K562 (cell line): ENCODE measurements at regions not wholly inside any gene's neighbourhood (a gene's known extent, or its start where the extent isn't known, plus 50 kb on each side); places are given as distances from the start of the nearest gene placed in this dataset.

Source experiments
- ATF7 ChIP-seq: fragments of 450-650 bp; IDR thresholded peaks from 2 replicates; pipeline ENCODE4 v1.7.1; 2014; ENCODE audit warnings: mild to moderate bottlenecking, moderate library complexity
- GATAD2B ChIP-seq: fragments of 450-650 bp; IDR thresholded peaks from 2 replicates; pipeline ENCODE4 v1.6.1; 2017; ENCODE audit warnings: mild to moderate bottlenecking, borderline replicate concordance
- HDAC3 ChIP-seq: fragments of 450-650 bp; IDR thresholded peaks from 2 replicates; pipeline ENCODE4 v1.6.1; 2018; ENCODE audit warnings: borderline replicate concordance, mild to moderate bottlenecking, moderate library complexity; ENCODE audit not compliant: partially characterized antibody
- JUNB ChIP-seq: fragments of 450-650 bp; formaldehyde crosslinking; conservative IDR thresholded peaks from 2 replicates; pipeline ENCODE4 v1.4.0; 2020; ENCODE audit warnings: mild to moderate bottlenecking
- NCOA2 ChIP-seq, 2 experiments: fragments of 450-650 bp; IDR thresholded peaks; 2 replicates each; pipeline ENCODE4 v1.6.1; 2018; ENCODE audit warnings: mild to moderate bottlenecking in 2 of 2, moderate library complexity in 1 of 2; ENCODE audit not compliant: partially characterized antibody in 2 of 2
- NR2C2 ChIP-seq, 2 experiments: fragments of 200-800 bp in 1 of 2; sonication (Bioruptor generic) in 1 of 2; sonication (generic) in 1 of 2; formaldehyde crosslinking in 1 of 2; IDR thresholded peaks; 2 replicates each; pipeline versions ENCODE4 v1.6.1 to v1.8.0; 2016 to 2022; ENCODE audit warnings: mild to moderate bottlenecking in 1 of 2, missing compliant biosample characterization in 1 of 2, missing genetic modification characterization in 1 of 2, missing genetic modification reagents in 1 of 2
- SIN3B ChIP-seq: fragments of 450-650 bp; IDR thresholded peaks from 2 replicates; pipeline ENCODE4 v1.6.1; 2017; ENCODE audit warnings: low read depth, mild to moderate bottlenecking, moderate library complexity
- ZEB2 ChIP-seq: fragments of 450-650 bp; IDR thresholded peaks from 2 replicates; pipeline ENCODE4 v1.6.1; 2016
- ZNF217 ChIP-seq: sonication (generic); formaldehyde crosslinking; IDR thresholded peaks from 2 replicates; pipeline ENCODE4 v1.8.0; 2022; ENCODE audit warnings: mild to moderate bottlenecking, missing genetic modification reagents
- TF ChIP-seq, protein P1 (sequence below): fragments of 200-800 bp; sonication (Bioruptor generic); IDR thresholded peaks from 2 replicates; pipeline ENCODE4 v1.6.1; 2016; ENCODE audit warnings: missing genetic modification characterization, missing compliant biosample characterization
- TF ChIP-seq, protein P2 (sequence below): fragments of 450-650 bp; IDR thresholded peaks from 2 replicates; pipeline ENCODE4 v1.7.1; 2018; ENCODE audit warnings: mild to moderate bottlenecking, low read depth; ENCODE audit not compliant: partially characterized antibody
- TF ChIP-seq, protein P3 (sequence below): fragments of 450-650 bp; IDR thresholded peaks from 2 replicates; pipeline ENCODE4 v1.6.1; 2016; ENCODE audit warnings: low read depth, mild to moderate bottlenecking, moderate library complexity
- TF ChIP-seq, protein P4 (sequence below): fragments of 450-650 bp; IDR thresholded peaks from 2 replicates; pipeline ENCODE4 v1.6.1; 2014; ENCODE audit warnings: low read depth, mild to moderate bottlenecking, moderate library complexity, borderline replicate concordance
- TF ChIP-seq, protein P5 (sequence below): fragments of 450-650 bp; formaldehyde crosslinking; IDR thresholded peaks from 2 replicates; pipeline ENCODE4 v1.4.0; 2020; ENCODE audit warnings: mild to moderate bottlenecking
- TF ChIP-seq, protein P6 (sequence below): sonication (generic); formaldehyde crosslinking; IDR thresholded peaks from 2 replicates; pipeline ENCODE4 v1.8.1; 2023; ENCODE audit warnings: mild to moderate bottlenecking, missing genetic modification reagents, moderate library complexity

DNA sequence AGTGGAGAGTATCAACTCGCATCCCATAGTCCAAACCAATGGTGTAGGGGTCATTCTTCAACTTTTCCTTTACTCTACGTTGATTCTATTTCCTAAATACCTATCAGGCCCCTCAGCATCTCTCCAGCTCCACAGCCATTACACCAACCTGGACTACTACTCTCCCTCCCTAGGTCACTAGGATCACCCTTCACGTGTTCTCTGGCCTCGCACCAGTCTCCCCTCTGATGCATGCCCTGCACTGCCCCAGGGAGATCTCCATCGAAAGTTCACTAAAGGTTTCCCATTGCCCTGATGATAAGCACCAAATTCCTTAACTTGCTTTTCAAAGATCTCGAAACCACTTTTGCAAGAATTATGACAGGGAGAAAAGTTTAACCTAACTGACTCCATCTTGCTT, 421.5 kb downstream of the TSHZ3 start (continued):
- TF ChIP-seq, protein P1, sequence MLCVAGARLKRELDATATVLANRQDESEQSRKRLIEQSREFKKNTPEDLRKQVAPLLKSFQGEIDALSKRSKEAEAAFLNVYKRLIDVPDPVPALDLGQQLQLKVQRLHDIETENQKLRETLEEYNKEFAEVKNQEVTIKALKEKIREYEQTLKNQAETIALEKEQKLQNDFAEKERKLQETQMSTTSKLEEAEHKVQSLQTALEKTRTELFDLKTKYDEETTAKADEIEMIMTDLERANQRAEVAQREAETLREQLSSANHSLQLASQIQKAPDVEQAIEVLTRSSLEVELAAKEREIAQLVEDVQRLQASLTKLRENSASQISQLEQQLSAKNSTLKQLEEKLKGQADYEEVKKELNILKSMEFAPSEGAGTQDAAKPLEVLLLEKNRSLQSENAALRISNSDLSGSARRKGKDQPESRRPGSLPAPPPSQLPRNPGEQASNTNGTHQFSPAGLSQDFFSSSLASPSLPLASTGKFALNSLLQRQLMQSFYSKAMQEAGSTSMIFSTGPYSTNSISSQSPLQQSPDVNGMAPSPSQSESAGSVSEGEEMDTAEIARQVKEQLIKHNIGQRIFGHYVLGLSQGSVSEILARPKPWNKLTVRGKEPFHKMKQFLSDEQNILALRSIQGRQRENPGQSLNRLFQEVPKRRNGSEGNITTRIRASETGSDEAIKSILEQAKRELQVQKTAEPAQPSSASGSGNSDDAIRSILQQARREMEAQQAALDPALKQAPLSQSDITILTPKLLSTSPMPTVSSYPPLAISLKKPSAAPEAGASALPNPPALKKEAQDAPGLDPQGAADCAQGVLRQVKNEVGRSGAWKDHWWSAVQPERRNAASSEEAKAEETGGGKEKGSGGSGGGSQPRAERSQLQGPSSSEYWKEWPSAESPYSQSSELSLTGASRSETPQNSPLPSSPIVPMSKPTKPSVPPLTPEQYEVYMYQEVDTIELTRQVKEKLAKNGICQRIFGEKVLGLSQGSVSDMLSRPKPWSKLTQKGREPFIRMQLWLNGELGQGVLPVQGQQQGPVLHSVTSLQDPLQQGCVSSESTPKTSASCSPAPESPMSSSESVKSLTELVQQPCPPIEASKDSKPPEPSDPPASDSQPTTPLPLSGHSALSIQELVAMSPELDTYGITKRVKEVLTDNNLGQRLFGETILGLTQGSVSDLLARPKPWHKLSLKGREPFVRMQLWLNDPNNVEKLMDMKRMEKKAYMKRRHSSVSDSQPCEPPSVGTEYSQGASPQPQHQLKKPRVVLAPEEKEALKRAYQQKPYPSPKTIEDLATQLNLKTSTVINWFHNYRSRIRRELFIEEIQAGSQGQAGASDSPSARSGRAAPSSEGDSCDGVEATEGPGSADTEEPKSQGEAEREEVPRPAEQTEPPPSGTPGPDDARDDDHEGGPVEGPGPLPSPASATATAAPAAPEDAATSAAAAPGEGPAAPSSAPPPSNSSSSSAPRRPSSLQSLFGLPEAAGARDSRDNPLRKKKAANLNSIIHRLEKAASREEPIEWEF = no peak
- TF ChIP-seq ATF7 (no peak), ZNF217 (no peak), JUNB (CRISPR knock-in tag) (no peak), ZEB2 (no peak), HDAC3 (no peak), NR2C2 (CRISPR knock-in tag; IDR thresholded peaks at IDR 0.05) (no peak), NR2C2 (tag; IDR thresholded peaks at IDR 0.05) (no peak), NCOA2 (IDR thresholded peaks at IDR 0.05; ENCODE audit: partially characterized antibody in 2 of 2) (no peak), GATAD2B (no peak), SIN3B (no peak)
- TF ChIP-seq, protein P2, sequence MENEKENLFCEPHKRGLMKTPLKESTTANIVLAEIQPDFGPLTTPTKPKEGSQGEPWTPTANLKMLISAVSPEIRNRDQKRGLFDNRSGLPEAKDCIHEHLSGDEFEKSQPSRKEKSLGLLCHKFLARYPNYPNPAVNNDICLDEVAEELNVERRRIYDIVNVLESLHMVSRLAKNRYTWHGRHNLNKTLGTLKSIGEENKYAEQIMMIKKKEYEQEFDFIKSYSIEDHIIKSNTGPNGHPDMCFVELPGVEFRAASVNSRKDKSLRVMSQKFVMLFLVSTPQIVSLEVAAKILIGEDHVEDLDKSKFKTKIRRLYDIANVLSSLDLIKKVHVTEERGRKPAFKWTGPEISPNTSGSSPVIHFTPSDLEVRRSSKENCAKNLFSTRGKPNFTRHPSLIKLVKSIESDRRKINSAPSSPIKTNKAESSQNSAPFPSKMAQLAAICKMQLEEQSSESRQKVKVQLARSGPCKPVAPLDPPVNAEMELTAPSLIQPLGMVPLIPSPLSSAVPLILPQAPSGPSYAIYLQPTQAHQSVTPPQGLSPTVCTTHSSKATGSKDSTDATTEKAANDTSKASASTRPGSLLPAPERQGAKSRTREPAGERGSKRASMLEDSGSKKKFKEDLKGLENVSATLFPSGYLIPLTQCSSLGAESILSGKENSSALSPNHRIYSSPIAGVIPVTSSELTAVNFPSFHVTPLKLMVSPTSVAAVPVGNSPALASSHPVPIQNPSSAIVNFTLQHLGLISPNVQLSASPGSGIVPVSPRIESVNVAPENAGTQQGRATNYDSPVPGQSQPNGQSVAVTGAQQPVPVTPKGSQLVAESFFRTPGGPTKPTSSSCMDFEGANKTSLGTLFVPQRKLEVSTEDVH = no peak
- TF ChIP-seq, protein P3, sequence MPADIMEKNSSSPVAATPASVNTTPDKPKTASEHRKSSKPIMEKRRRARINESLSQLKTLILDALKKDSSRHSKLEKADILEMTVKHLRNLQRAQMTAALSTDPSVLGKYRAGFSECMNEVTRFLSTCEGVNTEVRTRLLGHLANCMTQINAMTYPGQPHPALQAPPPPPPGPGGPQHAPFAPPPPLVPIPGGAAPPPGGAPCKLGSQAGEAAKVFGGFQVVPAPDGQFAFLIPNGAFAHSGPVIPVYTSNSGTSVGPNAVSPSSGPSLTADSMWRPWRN = no peak
- TF ChIP-seq, protein P4, sequence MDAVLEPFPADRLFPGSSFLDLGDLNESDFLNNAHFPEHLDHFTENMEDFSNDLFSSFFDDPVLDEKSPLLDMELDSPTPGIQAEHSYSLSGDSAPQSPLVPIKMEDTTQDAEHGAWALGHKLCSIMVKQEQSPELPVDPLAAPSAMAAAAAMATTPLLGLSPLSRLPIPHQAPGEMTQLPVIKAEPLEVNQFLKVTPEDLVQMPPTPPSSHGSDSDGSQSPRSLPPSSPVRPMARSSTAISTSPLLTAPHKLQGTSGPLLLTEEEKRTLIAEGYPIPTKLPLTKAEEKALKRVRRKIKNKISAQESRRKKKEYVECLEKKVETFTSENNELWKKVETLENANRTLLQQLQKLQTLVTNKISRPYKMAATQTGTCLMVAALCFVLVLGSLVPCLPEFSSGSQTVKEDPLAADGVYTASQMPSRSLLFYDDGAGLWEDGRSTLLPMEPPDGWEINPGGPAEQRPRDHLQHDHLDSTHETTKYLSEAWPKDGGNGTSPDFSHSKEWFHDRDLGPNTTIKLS = no peak
- TF ChIP-seq, protein P5, sequence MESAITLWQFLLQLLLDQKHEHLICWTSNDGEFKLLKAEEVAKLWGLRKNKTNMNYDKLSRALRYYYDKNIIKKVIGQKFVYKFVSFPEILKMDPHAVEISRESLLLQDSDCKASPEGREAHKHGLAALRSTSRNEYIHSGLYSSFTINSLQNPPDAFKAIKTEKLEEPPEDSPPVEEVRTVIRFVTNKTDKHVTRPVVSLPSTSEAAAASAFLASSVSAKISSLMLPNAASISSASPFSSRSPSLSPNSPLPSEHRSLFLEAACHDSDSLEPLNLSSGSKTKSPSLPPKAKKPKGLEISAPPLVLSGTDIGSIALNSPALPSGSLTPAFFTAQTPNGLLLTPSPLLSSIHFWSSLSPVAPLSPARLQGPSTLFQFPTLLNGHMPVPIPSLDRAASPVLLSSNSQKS (CRISPR knock-in tag) = no peak
- TF ChIP-seq, protein P6, sequence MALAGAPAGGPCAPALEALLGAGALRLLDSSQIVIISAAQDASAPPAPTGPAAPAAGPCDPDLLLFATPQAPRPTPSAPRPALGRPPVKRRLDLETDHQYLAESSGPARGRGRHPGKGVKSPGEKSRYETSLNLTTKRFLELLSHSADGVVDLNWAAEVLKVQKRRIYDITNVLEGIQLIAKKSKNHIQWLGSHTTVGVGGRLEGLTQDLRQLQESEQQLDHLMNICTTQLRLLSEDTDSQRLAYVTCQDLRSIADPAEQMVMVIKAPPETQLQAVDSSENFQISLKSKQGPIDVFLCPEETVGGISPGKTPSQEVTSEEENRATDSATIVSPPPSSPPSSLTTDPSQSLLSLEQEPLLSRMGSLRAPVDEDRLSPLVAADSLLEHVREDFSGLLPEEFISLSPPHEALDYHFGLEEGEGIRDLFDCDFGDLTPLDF = no peak
